ENCODE measurements at regions not wholly inside any gene's neighbourhood (a gene's known extent, or its start where the extent isn't known, plus 50 kb on each side); places are given as distances from the start of the nearest gene placed in this dataset.

DNA sequence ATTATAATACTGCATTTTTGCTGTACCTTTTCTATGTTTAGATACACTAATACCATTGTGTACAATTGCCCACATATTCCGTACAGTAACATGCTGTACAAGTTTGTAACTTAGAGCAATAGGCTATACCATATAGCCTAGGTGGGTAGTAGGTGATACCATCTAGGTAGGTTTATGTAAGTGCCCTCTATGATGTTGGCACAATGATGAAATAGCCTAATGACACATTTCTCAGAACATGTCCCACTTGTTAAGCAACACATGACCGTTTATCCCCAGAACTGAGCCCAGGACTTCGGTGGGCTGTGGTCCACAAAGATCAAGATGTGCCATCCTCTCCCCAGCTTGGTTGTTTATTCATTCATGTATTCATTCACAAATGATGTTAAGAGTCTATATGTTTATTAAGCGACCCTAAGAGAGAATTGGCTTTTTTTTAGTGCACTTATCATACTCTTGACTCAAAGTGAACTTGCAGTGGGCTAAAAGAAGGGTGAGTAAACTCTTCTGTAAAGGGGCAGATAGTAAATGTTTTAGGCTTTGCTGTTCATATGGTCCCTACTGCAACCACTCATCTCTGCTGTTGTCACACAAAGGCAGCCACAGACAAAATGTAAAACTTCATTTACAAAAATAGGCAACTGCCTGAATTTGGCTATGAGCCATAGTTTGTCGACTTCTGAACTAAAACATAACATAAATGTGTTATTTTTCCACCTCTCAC, 110.8 kb downstream of the NDUFA12 start:
- no peak for DNase-seq
- in situ Hi-C loops (cut with MboI; ENCODE audit: low sequenced_read_pairs in 4 of 4) (no loop called here), intact Hi-C loops (cut with DNase I; ENCODE audit: low total_unique reads) (no loop called here)
- ATAC-seq, result no peak
- Histone ChIP-seq H3K4me1 (no peaks in the 10 kb centered on the region), H3K36me3 (no peaks in the 10 kb centered on the region), H3K4me3 (no peak overlapping the region), H3K27ac (no peak overlapping the region), H3K9me3 (no peaks in the 10 kb centered on the region), H3K27me3 (no peaks in the 10 kb centered on the region)
- TF ChIP-seq CTCF (IDR thresholded peaks at IDR 0.05 in 4 of 5, conservative IDR thresholded peaks at IDR 0.05 in 1 of 5) (no peak), POLR2A (IDR thresholded peaks at IDR 0.05) (no peak)

- Histone ChIP-seq H3K36me3 (no peaks in the 10 kb centered on the region), H3K27ac (peak overlapping the region in 2 of 4 donors; percentile 42 to 52), H3K27me3 (no peaks in the 10 kb centered on the region), H3K9me3 (no peaks in the 10 kb centered on the region), H3K4me1 (no peaks in the 10 kb centered on the region), H3K4me3 (no peak overlapping the region)
- in situ Hi-C loops (cut with MboI; ENCODE audit: low sequenced_read_pairs in 4 of 4), result no loop called here
- no peak for TF ChIP-seq CTCF (IDR thresholded peaks at IDR 0.05 in 4 of 5, conservative IDR thresholded peaks at IDR 0.05 in 1 of 5)
- TF ChIP-seq POLR2A (IDR thresholded peaks at IDR 0.05), result no peak
- ATAC-seq (peak in 1 of 2 donors; percentile 39), DNase-seq (no peak)
- intact Hi-C loops (cut with DNase I; ENCODE audit: low total_unique reads), result no loop called here
Observed at GRCh38 chr12:94889445-94890210, 113.9 kb downstream of the NDUFA12 start.

DNA sequence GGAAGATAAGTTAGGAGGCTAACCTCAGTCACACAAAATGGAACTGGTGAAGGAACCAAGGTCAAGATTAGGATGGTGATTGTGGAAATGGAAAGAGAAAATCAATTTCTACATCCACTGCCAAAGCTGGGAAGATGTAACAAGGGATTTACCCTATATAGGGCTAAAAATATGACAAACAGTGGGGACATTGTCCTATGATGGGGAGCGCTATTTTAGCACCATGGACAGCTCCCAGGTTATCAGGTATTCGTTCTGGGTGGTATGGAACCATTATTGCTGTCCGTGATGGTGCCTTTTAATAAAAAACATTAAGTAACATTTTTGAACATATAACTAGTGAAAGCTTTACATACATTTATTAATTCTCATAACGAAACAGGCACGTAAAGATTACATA, 124.0 kb downstream of the NDUFA12 start:
- no peaks in the 10 kb centered on the region for H3K36me3 ChIP-seq
- no peak overlapping the region for H3K27ac ChIP-seq
- ATAC-seq (no peak), DNase-seq (no peak)
- in situ Hi-C loops (cut with MboI; ENCODE audit: low sequenced_read_pairs in 4 of 4), result no loop called here
- intact Hi-C loops (cut with DNase I; ENCODE audit: low total_unique reads), result no loop called here
- H3K27me3 ChIP-seq, result peaks cover 19 to 23% (median 23%) of the 10 kb centered on the region in 3 donors
- H3K4me3 ChIP-seq, result no peak overlapping the region
- TF ChIP-seq POLR2A (IDR thresholded peaks at IDR 0.05) (no peak), CTCF (IDR thresholded peaks at IDR 0.05 in 4 of 5, conservative IDR thresholded peaks at IDR 0.05 in 1 of 5) (no peak)
- H3K4me1 ChIP-seq, result no peaks in the 10 kb centered on the region
- H3K9me3 ChIP-seq, result no peaks in the 10 kb centered on the region

GRCh38 chr12:94875525-94875924, 128.0 kb downstream of the NDUFA12 start:
- H3K4me3 ChIP-seq, result no peak overlapping the region
- ATAC-seq (no peak), DNase-seq (no peak)
- no peak overlapping the region for H3K27ac ChIP-seq
- peaks cover 48 to 56% (median 52%) of the 10 kb centered on the region in 3 donors for H3K27me3 ChIP-seq
- no peaks in the 10 kb centered on the region for H3K9me3 ChIP-seq
- H3K36me3 ChIP-seq, result no peaks in the 10 kb centered on the region
- H3K4me1 ChIP-seq, result peaks cover 0 to 5% of the 10 kb centered on the region in 2 donors
- TF ChIP-seq POLR2A (IDR thresholded peaks at IDR 0.05) (no peak), CTCF (IDR thresholded peaks at IDR 0.05 in 4 of 5, conservative IDR thresholded peaks at IDR 0.05 in 1 of 5) (no peak)
- intact Hi-C loops (cut with DNase I; ENCODE audit: low total_unique reads), result no loop called here
- in situ Hi-C loops (cut with MboI; ENCODE audit: low sequenced_read_pairs in 4 of 4), result no loop called here

Measured in gastrocnemius medialis (tissue), 4 donors.